CD1c-positive myeloid dendritic cell (primary cell): ENCODE measurements at regions not wholly inside any gene's neighbourhood (a gene's known extent, or its start where the extent isn't known, plus 50 kb on each side); places are given as distances from the start of the nearest gene placed in this dataset.

Experiments
- DNase-seq: peaks from one replicate; pipeline ENCODE4 v3.0.0-alpha.2; 2016; ENCODE audit errors: extremely low spot score

DNA sequence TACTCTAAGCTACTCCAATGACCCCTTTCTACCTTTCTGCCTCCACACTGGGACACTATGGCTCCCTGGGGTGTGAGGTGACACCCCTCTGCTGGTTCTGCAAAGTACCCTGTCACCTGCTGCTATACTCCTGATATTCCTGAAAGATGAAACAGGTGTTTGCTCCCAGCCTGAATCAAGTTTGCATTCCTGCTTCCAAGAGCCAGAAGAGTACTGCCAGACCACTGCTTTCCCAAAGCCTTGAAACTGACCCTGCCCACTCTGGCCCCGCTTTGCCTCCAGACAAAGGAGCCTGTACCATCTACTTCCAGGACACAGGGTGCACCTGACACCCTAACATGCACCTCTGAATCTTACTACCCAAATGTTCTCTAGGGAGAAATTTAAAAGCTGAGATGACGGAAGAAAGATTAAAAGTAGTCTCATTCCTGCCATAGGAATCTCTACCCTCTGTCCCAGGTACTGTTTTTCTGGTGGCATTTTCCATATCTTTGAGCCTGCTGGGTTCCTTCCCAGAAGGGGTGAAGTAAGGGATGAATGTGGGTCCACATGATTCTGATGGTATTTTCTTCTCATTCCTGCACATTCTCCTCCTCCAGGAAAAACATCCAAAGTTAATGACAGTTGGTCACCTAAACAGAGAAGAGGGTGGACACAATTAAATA is 70.3 kb upstream of the DUSP10 start:
- DNase-seq, result no peak

DNA sequence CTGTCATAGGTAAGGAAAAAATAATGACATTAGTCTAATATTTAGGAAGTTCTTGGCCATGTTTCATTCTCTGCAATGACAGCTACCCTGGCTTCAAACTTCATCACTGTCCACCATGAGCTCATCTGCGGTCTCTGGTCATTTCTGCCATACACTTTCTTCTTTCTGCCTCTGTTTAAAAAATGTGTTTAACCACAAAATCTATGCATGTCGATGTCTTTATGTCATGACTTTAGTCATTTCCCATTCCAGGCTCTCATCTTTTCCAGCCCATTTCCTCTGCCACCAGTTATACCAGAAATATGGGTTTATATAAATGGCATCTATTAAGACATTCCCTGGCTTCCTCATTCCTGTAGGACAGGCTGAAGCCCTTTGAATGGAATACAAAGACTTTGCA is 68.5 kb upstream of the DUSP10 start:
- no peak for DNase-seq

GRCh38 chr1:221809091-221810029 is 67.5 kb upstream of the DUSP10 start:
- DNase-seq, result peak; percentile 56

- no peak for DNase-seq
Observed at GRCh38 chr1:221806984-221807383, 65.1 kb upstream of the DUSP10 start.

DNA sequence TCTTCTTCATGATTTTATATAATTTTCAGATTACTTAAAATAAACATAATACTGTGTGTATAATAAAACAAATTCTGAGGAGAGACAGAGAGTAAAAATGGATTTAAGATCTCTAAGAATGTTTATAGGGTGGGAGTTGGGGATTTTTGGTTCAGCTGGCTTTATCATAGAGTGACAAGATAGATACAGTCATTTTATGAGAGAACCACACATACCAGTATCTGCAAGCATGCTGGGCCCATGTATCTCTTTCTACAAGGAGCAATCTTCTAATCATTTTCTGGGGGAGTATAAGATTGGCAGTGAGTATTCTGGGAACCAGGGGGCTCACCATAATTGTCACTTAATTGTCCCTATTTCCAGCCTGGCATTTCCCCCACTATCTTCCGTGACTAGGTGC is 64.3 kb upstream of the DUSP10 start:
- DNase-seq, result no peak

- DNase-seq, result peak; percentile 31
Observed at GRCh38 chr1:221805121-221805520, 63.2 kb upstream of the DUSP10 start.

- DNase-seq, result no peak
Observed at GRCh38 chr1:221804303-221804702, 62.4 kb upstream of the DUSP10 start.

DNA sequence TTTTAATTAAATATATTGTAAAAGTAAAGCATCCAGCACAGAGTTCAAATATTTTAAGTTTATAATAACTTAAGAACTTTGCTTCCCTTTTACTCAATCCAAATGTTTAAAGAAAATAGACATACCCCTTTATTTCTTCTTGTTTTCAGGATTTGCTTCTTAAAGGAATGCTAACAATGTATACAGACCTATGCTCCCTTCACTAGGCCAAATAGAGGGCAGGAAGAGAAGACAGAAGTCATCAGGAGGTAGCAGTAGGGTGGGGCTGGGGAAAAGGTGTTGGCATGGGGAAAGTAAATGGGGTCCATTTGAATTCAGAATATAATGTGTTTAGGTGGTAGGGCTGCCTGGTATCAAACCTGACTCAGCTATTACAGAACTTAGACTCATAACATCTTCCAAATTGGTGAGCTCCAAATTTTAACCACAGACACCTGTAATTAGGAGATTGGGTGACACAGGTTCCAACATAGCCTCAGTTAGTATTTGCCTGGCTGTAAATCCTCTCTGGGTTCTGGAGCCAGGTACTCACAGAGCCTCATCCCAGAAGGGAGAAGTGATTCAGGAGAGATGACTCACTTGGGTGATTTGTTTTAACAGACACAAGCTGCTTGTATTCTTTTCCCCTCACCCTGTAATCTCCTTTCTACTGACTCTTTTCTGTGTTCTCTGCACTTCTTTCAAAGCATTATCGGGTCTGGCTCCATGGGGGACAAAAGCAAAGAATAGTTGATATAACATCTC is 60.1 kb upstream of the DUSP10 start:
- DNase-seq, result no peak

DNA sequence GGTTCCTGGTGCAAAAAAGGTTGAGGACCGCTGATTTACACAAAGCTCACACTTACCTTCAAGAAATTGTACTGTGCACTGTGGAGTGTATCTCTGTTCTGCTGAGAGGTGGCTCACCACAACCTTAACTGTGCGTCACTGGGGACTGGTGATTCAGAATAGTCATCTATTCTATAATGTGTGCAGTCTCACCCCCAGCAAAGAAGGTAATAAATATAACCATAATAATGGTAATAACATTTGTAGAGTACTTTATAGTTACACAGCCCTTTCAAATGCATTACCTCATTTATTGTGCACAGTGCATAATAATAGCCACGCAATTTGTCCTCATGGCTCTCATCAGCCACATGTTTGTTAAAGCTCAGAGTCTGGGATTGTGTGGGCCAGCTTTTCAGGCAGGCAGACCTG is 59.4 kb upstream of the DUSP10 start:
- DNase-seq, result no peak

GRCh38 chr1:221800831-221801230 is 58.9 kb upstream of the DUSP10 start:
- DNase-seq, result no peak

DNA sequence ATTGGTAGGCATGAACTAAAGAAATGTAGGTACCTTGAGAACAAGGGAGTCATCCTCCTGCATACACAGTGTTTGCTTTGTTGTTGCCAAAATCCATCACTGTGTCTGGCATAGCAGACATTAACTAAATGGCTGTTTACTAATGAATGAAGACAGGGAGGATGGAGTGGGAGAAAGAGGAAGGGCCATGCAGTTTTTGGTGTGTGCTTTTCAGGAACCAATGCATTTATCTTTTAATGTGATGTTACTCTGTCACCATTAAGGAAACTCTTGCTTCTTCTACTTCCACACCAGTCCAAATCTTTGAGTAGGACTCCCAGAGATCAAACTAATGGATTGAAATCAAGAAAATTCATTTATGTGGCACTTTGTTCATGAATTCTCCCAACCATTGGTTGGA is 55.6 kb upstream of the DUSP10 start:
- DNase-seq, result peak; percentile 40

- DNase-seq, result no peak
Observed at GRCh38 chr1:221796700-221797099, 54.8 kb upstream of the DUSP10 start.

- DNase-seq, result peak; percentile 19
Observed at GRCh38 chr1:221795380-221795779, 53.5 kb upstream of the DUSP10 start.

GRCh38 chr1:221794935-221795334 is 53.0 kb upstream of the DUSP10 start:
- DNase-seq, result no peak

DNA sequence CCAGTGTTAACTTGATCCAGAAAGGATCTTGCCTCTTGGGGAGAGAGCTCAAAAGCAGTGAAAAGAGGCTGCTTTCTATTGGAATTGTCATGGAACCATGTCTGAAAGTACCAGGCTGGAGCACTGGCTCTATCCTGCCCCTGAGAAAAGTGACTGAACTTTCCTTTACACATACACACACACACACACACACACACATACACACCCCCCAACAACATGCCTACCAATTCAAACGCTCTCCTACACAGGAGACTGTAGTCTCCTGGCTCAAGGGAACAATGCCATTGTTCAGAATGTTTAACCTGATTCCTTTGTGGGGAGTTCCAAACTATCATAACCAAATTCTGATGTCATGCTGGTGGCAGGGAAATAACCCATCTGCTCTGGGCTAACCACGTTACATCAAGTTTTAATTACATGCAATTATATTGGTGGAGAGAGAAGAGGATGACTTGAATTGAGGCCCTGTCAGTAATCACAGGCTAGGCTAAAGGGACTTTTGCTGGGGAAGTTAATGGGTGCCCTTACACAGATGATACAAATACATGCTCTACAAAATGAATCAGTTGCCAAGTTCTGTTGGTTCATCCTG is 52.3 kb upstream of the DUSP10 start:
- peak; percentile 39 for DNase-seq

GRCh38 chr1:221793439-221794078 is 51.7 kb upstream of the DUSP10 start:
- DNase-seq, result peak; percentile 25

DNA sequence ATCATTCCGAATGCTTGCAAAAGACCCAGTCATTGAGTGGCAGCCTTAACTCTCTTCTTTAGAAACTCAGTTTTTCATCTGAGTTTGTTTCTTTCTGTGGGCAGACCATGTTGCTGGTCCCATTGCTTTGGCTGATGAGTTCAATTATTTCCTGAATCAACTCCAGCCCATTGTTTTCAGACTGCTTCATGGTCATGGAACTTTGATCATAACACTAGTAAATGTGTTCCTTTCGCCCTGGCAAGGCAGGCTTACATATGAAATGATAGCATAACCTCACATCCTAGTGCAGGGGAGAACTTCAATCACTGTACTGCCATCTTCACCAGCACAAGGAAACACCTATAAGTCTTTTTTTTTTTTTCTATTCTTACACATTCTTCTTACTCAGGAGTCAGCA is 50.0 kb upstream of the DUSP10 start:
- DNase-seq, result no peak
